ENCODE measurements at regions not wholly inside any gene's neighbourhood (a gene's known extent, or its start where the extent isn't known, plus 50 kb on each side); places are given as distances from the start of the nearest gene placed in this dataset.

GRCh38 chr3:105199217-105199616 is 167.5 kb upstream of the ALCAM start:
- no peak for DNase-seq (ENCODE audit: extremely low spot score in 2 of 2)
- Histone ChIP-seq H3K27ac (no peak overlapping the region), H3K4me1 (no peaks in the 10 kb centered on the region), H3K27me3 (no peaks in the 10 kb centered on the region), H3K36me3 (no peaks in the 10 kb centered on the region), H3K4me3 (no peak overlapping the region), H3K9me3 (no peaks in the 10 kb centered on the region)
- TF ChIP-seq CTCF (IDR thresholded peaks at IDR 0.05) (no peak), POLR2AphosphoS5 (IDR thresholded peaks at IDR 0.05; ENCODE audit: insufficient read depth in 1 of 2, low read depth in 1 of 2) (no peak), POLR2A (IDR thresholded peaks at IDR 0.05) (no peak)
- intact Hi-C loops (cut with DNase I), result no loop called here

GRCh38 chr3:105210141-105210540 is 156.6 kb upstream of the ALCAM start:
- H3K27ac ChIP-seq, result no peak overlapping the region
- H3K4me3 ChIP-seq, result no peak overlapping the region
- H3K36me3 ChIP-seq, result no peaks in the 10 kb centered on the region
- TF ChIP-seq CTCF (IDR thresholded peaks at IDR 0.05) (no peak), POLR2AphosphoS5 (IDR thresholded peaks at IDR 0.05; ENCODE audit: insufficient read depth in 1 of 2, low read depth in 1 of 2) (no peak), POLR2A (IDR thresholded peaks at IDR 0.05) (no peak)
- intact Hi-C loops (cut with DNase I), result no loop called here
- no peak for DNase-seq (ENCODE audit: extremely low spot score in 2 of 2)
- no peaks in the 10 kb centered on the region for H3K27me3 ChIP-seq
- H3K4me1 ChIP-seq, result no peaks in the 10 kb centered on the region
- H3K9me3 ChIP-seq, result no peaks in the 10 kb centered on the region

GRCh38 chr3:105214590-105214989 is 152.1 kb upstream of the ALCAM start:
- H3K27ac ChIP-seq, result no peak overlapping the region
- TF ChIP-seq CTCF (IDR thresholded peaks at IDR 0.05) (no peak), POLR2A (IDR thresholded peaks at IDR 0.05) (no peak), POLR2AphosphoS5 (IDR thresholded peaks at IDR 0.05; ENCODE audit: insufficient read depth in 1 of 2, low read depth in 1 of 2) (no peak)
- intact Hi-C loops (cut with DNase I), result no loop called here
- H3K9me3 ChIP-seq, result no peaks in the 10 kb centered on the region
- H3K27me3 ChIP-seq, result no peaks in the 10 kb centered on the region
- DNase-seq (ENCODE audit: extremely low spot score in 2 of 2), result no peak
- H3K4me1 ChIP-seq, result no peaks in the 10 kb centered on the region
- no peaks in the 10 kb centered on the region for H3K36me3 ChIP-seq
- H3K4me3 ChIP-seq, result no peak overlapping the region

- no peak overlapping the region for H3K27ac ChIP-seq
- no peak overlapping the region for H3K4me3 ChIP-seq
- intact Hi-C loops (cut with DNase I), result no loop called here
- H3K9me3 ChIP-seq, result no peaks in the 10 kb centered on the region
- no peak for DNase-seq (ENCODE audit: extremely low spot score in 2 of 2)
- H3K4me1 ChIP-seq, result no peaks in the 10 kb centered on the region
- H3K27me3 ChIP-seq, result no peaks in the 10 kb centered on the region
- TF ChIP-seq POLR2AphosphoS5 (IDR thresholded peaks at IDR 0.05; ENCODE audit: insufficient read depth in 1 of 2, low read depth in 1 of 2) (no peak), CTCF (IDR thresholded peaks at IDR 0.05) (no peak), POLR2A (IDR thresholded peaks at IDR 0.05) (no peak)
- H3K36me3 ChIP-seq, result no peaks in the 10 kb centered on the region
Observed at GRCh38 chr3:105222568-105223093, 144.1 kb upstream of the ALCAM start.

- H3K36me3 ChIP-seq, result no peaks in the 10 kb centered on the region
- no peak overlapping the region for H3K4me3 ChIP-seq
- no peaks in the 10 kb centered on the region for H3K9me3 ChIP-seq
- H3K27me3 ChIP-seq, result no peaks in the 10 kb centered on the region
- intact Hi-C loops (cut with DNase I), result no loop called here
- H3K4me1 ChIP-seq, result no peaks in the 10 kb centered on the region
- no peak for DNase-seq (ENCODE audit: extremely low spot score in 2 of 2)
- H3K27ac ChIP-seq, result no peak overlapping the region
- TF ChIP-seq POLR2A (IDR thresholded peaks at IDR 0.05) (no peak), POLR2AphosphoS5 (IDR thresholded peaks at IDR 0.05; ENCODE audit: insufficient read depth in 1 of 2, low read depth in 1 of 2) (no peak), CTCF (IDR thresholded peaks at IDR 0.05) (no peak)
Observed at GRCh38 chr3:105223815-105224214, 142.9 kb upstream of the ALCAM start.
